ENCODE measurements at regions not wholly inside any gene's neighbourhood (a gene's known extent, or its start where the extent isn't known, plus 50 kb on each side); places are given as distances from the start of the nearest gene placed in this dataset.
"Not testable (repeated sequence)": the region's sequence is repeated elsewhere in the genome, so short reads cannot be mapped to it uniquely, and the experiment has no call there.

DNA sequence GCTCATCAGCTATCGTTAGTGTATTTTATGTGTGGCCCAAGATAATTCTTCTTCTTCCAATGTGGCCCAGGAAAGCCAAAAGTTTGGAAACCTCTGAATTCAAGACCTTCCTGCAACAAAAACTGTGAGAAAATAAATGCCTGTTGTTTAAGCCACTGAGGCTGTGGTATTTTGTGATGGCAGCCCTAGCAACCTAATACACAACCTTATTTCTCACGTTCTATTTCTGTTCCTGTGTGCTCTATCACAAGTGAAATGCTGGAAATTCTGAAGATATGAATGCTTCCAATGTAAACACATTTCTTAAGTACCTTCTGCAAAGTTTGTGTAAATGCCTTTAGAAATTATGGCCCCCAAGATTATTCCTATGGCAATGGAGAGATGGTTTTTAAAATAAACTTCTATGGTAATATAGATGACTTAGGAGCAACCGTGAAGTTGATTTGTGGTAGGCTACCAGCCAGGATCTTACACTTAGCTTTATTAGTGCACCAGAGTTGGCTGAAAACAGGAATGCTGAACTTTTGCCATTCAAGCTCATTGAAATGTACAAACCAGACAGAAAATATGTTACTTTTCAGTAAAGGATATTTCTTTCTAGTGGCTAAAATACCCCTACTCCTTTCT is 148.0 kb downstream of the USP46 start:
- Mint-ChIP-seq H3K36me3 (no peaks in the 10 kb centered on the region), H3K4me1 (no peaks in the 10 kb centered on the region), H3K4me3 (no peak overlapping the region), H3K27me3 (peaks cover 0 to 3% of the 10 kb centered on the region in 2 donors), H3K9me3 (peaks cover 0 to 2% of the 10 kb centered on the region in 2 donors), H3K27ac (no peak overlapping the region)
- ATAC-seq (replicated peaks) (no peak), DNase-seq (no peak)

DNA sequence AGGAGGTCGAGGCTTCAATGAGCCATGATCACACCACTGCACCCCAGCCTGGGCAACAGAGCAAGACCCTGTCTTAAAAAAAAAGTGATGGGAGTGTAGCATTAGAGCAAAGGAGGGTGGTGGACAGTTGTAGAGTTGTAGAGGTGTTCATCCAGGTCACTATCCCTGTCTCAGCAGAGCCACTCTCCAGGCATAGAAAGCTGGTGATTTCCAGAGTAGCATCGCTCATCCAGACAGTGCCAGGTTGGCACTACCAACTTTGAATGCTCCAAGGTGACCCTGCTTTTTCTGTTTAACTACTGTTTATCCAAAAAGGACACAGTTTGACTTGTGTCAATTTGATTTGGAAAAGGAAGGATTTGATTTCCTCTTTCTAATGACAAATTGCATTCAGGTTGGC is 147.3 kb downstream of the USP46 start:
- Mint-ChIP-seq H3K4me1 (no peaks in the 10 kb centered on the region), H3K36me3 (no peaks in the 10 kb centered on the region), H3K4me3 (no peak overlapping the region), H3K9me3 (peaks cover 0 to 2% of the 10 kb centered on the region in 2 donors), H3K27me3 (no peaks in the 10 kb centered on the region), H3K27ac (no peak overlapping the region)
- no peak for DNase-seq
- no peak for ATAC-seq (replicated peaks)

GRCh38 chr4:52512291-52512690 is 146.8 kb downstream of the USP46 start:
- no peak for DNase-seq
- Mint-ChIP-seq H3K4me3 (no peak overlapping the region), H3K4me1 (no peaks in the 10 kb centered on the region), H3K36me3 (no peaks in the 10 kb centered on the region), H3K27ac (no peak overlapping the region), H3K9me3 (peaks cover 0 to 2% of the 10 kb centered on the region in 2 donors), H3K27me3 (no peaks in the 10 kb centered on the region)
- no peak for ATAC-seq (replicated peaks)

DNA sequence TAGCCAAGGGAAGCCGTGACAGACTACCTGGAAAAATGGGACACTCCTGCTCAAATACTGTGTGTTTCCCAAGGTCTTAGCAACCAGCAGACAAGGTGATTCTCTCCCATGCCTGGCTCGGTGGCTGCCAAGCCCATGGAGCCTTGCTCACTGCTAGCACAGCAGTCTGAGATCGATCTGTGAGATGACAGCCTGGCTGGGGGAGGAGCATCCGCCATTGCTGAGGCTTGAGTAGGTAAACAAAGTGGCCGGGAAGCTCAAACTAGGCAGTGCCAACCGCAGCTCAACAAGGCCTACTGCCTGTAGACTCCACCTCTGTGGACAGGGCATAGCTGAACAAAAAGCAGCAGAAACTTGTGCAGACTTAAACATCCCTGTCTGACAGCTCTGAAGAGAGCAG is 137.0 kb downstream of the USP46 start:
- not testable (repeated sequence) for H3K4me1 Mint-ChIP-seq; ATAC-seq (replicated peaks); H3K27ac Mint-ChIP-seq; H3K4me3 Mint-ChIP-seq; DNase-seq; H3K9me3 Mint-ChIP-seq; H3K36me3 Mint-ChIP-seq
- H3K27me3 Mint-ChIP-seq, result peaks cover 9 to 19% of the 10 kb centered on the region in 2 donors

GRCh38 chr4:52529983-52530382 is 129.1 kb downstream of the USP46 start:
- Mint-ChIP-seq H3K4me1 (no peaks in the 10 kb centered on the region), H3K27ac (no peak overlapping the region), H3K27me3 (peaks cover 0 to 9% of the 10 kb centered on the region in 2 donors), H3K9me3 (peaks cover 5 to 11% of the 10 kb centered on the region in 2 donors), H3K36me3 (no peaks in the 10 kb centered on the region), H3K4me3 (no peak overlapping the region)
- DNase-seq, result no peak
- no peak for ATAC-seq (replicated peaks)

DNA sequence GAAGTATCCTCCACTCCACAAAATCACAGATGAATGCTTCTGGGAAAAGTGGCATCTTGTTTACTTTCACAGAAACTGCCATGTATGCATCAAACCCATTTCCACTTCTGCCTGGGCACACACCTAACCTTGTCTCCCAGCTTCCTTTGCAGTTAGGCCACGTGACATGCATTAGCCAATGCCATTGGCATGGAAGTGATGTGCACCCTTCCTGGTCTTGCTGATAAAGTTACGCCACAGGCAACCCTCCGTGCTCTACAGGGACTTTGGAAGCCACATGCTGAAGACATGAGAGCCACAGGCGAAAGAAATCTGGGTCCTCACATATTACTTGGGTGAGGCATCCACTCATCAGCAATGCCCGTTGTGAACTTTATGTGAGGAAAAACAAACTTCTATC is 123.3 kb downstream of the USP46 start:
- DNase-seq, result no peak
- Mint-ChIP-seq H3K9me3 (peaks cover 5 to 6% of the 10 kb centered on the region in 2 donors), H3K4me3 (no peak overlapping the region), H3K36me3 (peaks cover 0 to 3% of the 10 kb centered on the region in 2 donors), H3K27ac (no peak overlapping the region), H3K27me3 (peaks cover 6 to 9% of the 10 kb centered on the region in 2 donors), H3K4me1 (no peaks in the 10 kb centered on the region)
- no peak for ATAC-seq (replicated peaks)
